Gastrocnemius medialis (tissue), 4 donors: ENCODE measurements at regions not wholly inside any gene's neighbourhood (a gene's known extent, or its start where the extent isn't known, plus 50 kb on each side); places are given as distances from the start of the nearest gene placed in this dataset.

ENCODE experiments used
- POLR2A ChIP-seq, 2 donors: fragments of 450-650 bp; IDR thresholded peaks; one replicate each; pipeline ENCODE4 v1.6.1; 2017; ENCODE audit warnings: antibody characterized with exemption in 2 of 2, mild to moderate bottlenecking in 2 of 2, moderate library complexity in 2 of 2
- TF ChIP-seq, protein P1 (sequence below), 5 experiments: fragments of 450-650 bp in 3 of 5; fragments of 200-600 bp in 2 of 5; sonication (generic) in 2 of 5; IDR thresholded peaks in 4 of 5; conservative IDR thresholded peaks in 1 of 5; 1 replicate in 4 of 5; 2 replicates in 1 of 5; pipeline ENCODE4 v1.5.1; 2016 to 2019; ENCODE audit warnings: antibody characterized with exemption in 5 of 5, mild to moderate bottlenecking in 3 of 5, moderate library complexity in 3 of 5

DNA sequence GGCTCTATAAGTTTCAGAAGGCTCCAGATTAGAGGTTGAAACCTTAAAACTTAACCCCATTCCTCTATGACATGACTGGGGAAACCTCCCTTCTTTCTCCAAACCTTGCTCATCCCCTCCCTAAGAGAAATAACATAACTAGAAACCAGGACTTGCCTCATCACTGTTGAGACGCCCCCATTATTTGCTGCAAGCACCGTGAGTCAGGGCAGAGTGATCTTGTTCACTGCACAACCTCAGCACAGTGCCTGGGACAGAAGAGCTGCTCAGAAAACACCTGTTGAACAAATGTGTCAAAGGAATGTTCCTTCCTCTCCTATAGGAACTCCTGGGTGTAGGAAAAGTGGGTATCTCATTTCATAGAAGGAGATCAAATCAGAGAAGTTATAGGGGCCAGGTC lies 132.7 kb upstream of the CTAGE1 start:
- no peak for TF ChIP-seq POLR2A (IDR thresholded peaks at IDR 0.05)
- TF ChIP-seq, protein P1, sequence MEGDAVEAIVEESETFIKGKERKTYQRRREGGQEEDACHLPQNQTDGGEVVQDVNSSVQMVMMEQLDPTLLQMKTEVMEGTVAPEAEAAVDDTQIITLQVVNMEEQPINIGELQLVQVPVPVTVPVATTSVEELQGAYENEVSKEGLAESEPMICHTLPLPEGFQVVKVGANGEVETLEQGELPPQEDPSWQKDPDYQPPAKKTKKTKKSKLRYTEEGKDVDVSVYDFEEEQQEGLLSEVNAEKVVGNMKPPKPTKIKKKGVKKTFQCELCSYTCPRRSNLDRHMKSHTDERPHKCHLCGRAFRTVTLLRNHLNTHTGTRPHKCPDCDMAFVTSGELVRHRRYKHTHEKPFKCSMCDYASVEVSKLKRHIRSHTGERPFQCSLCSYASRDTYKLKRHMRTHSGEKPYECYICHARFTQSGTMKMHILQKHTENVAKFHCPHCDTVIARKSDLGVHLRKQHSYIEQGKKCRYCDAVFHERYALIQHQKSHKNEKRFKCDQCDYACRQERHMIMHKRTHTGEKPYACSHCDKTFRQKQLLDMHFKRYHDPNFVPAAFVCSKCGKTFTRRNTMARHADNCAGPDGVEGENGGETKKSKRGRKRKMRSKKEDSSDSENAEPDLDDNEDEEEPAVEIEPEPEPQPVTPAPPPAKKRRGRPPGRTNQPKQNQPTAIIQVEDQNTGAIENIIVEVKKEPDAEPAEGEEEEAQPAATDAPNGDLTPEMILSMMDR (IDR thresholded peaks at IDR 0.05 in 4 of 5, conservative IDR thresholded peaks at IDR 0.05 in 1 of 5) = no peak
